Stimulated activated CD4-positive, alpha-beta T cell treated with anti-CD3 and anti-CD28 coated beads, TNF-alpha, amount 100 ng/mL, for 48 hours (primary cell): ENCODE measurements at regions not wholly inside any gene's neighbourhood (a gene's known extent, or its start where the extent isn't known, plus 50 kb on each side); places are given as distances from the start of the nearest gene placed in this dataset.
"Not testable (repeated sequence)": the region's sequence is repeated elsewhere in the genome, so short reads cannot be mapped to it uniquely, and the experiment has no call there.

Experiments
- DNase-seq, 3 donors: peaks; one replicate each; pipeline ENCODE4 v3.0.0-alpha.2; 2020; ENCODE audit warnings: low read depth in 3 of 3

- DNase-seq, result no peak
Observed at GRCh38 chr11:134866981-134867675, 455.1 kb upstream of the B3GAT1 start.

GRCh38 chr11:134866215-134866614 lies 454.2 kb upstream of the B3GAT1 start:
- DNase-seq, result no peak

GRCh38 chr11:134864968-134865305 lies 452.9 kb upstream of the B3GAT1 start:
- DNase-seq, result no peak

GRCh38 chr11:134864233-134864967 lies 452.4 kb upstream of the B3GAT1 start:
- no peak for DNase-seq

GRCh38 chr11:134863294-134863693 lies 451.3 kb upstream of the B3GAT1 start:
- no peak for DNase-seq

- DNase-seq, result no peak
Observed at GRCh38 chr11:134862587-134863195, 450.6 kb upstream of the B3GAT1 start.

GRCh38 chr11:134862105-134862502 lies 450.1 kb upstream of the B3GAT1 start:
- DNase-seq, result no peak

- DNase-seq, result no peak
Observed at GRCh38 chr11:134861490-134862104, 449.6 kb upstream of the B3GAT1 start.

GRCh38 chr11:134858783-134859480 lies 446.9 kb upstream of the B3GAT1 start:
- DNase-seq, result no peak

- DNase-seq, result no peak
Observed at GRCh38 chr11:134857035-134857434, 445.0 kb upstream of the B3GAT1 start.

- DNase-seq, result no peak
Observed at GRCh38 chr11:134856056-134856971, 444.3 kb upstream of the B3GAT1 start.

GRCh38 chr11:134853992-134854991 lies 442.2 kb upstream of the B3GAT1 start:
- no peak for DNase-seq

- not testable (repeated sequence) for DNase-seq
Observed at GRCh38 chr11:134851503-134852224, 439.6 kb upstream of the B3GAT1 start.

GRCh38 chr11:134850566-134850965 lies 438.5 kb upstream of the B3GAT1 start:
- no peak for DNase-seq

- no peak for DNase-seq
Observed at GRCh38 chr11:134849833-134850232, 437.8 kb upstream of the B3GAT1 start.

GRCh38 chr11:134847083-134847715 lies 435.2 kb upstream of the B3GAT1 start:
- no peak for DNase-seq

GRCh38 chr11:134846328-134847082 lies 434.5 kb upstream of the B3GAT1 start:
- no peak for DNase-seq
